HL-60 (cell line): ENCODE measurements at regions not wholly inside any gene's neighbourhood (a gene's known extent, or its start where the extent isn't known, plus 50 kb on each side); places are given as distances from the start of the nearest gene placed in this dataset.

Source experiments
- CTCF ChIP-seq: IDR thresholded peaks from one replicate; pipeline ENCODE4 v1.5.1; 2011; ENCODE audit warnings: low read length, control low read depth, inconsistent platforms; ENCODE audit not compliant: insufficient read depth
- GABPA ChIP-seq: IDR thresholded peaks from 2 replicates; pipeline ENCODE4 v1.6.1; 2012; ENCODE audit warnings: low read depth
- POLR2AphosphoS5 ChIP-seq: IDR thresholded peaks from 2 replicates; pipeline ENCODE4 v1.6.1; 2012; ENCODE audit warnings: low read depth
- REST ChIP-seq: IDR thresholded peaks from 2 replicates; pipeline ENCODE4 v1.6.1; 2012; ENCODE audit warnings: low read depth; ENCODE audit not compliant: insufficient replicate concordance
- SPI1 ChIP-seq: IDR thresholded peaks from 2 replicates; pipeline ENCODE4 v1.6.1; 2012; ENCODE audit warnings: low read depth, mild to moderate bottlenecking, borderline replicate concordance

- TF ChIP-seq CTCF (no peak), GABPA (no peak), POLR2AphosphoS5 (no peak), REST (no peak), SPI1 (no peak)
Observed at GRCh38 chr2:18074476-18074875, 196.0 kb downstream of the KCNS3 start.
